ENCODE measurements at regions not wholly inside any gene's neighbourhood (a gene's known extent, or its start where the extent isn't known, plus 50 kb on each side); places are given as distances from the start of the nearest gene placed in this dataset.
"Not testable (repeated sequence)": the region's sequence is repeated elsewhere in the genome, so short reads cannot be mapped to it uniquely, and the experiment has no call there.

- FAIRE-seq (no peak), DNase-seq (no peak)
- Histone ChIP-seq H3K9me3 (ENCODE audit: control insufficient read depth in 2 of 3, insufficient read depth in 1 of 3, low read length in 3 of 3) (no peaks in the 10 kb centered on the region), H3K27me3 (ENCODE audit: control insufficient read depth, insufficient read depth, low read length) (no peaks in the 10 kb centered on the region), H3K4me3 (ENCODE audit: low read length in 3 of 3) (no peak overlapping the region), H3K4me1 (ENCODE audit: control insufficient read depth in 2 of 3, insufficient read depth in 2 of 3, low read depth in 1 of 3, low read length in 3 of 3) (no peaks in the 10 kb centered on the region), H3K27ac (ENCODE audit: low read depth in 2 of 2, low read length in 2 of 2) (no peak overlapping the region), H3K36me3 (ENCODE audit: control insufficient read depth in 2 of 3, insufficient read depth in 3 of 3, low read length in 3 of 3) (no peaks in the 10 kb centered on the region), H3K9ac (ENCODE audit: low read length in 3 of 3) (no peak overlapping the region)
- intact Hi-C loops (cut with DNase I): no loop called here
- TF ChIP-seq CTCF (IDR thresholded peaks at IDR 0.05; ENCODE audit: borderline replicate concordance, extremely low read depth, insufficient read depth): no peak
Measured at GRCh38 chr13:76271728-76272232, 614.4 kb downstream of the KCTD12 start.

- H3K9ac ChIP-seq (ENCODE audit: low read length in 3 of 3); H3K36me3 ChIP-seq (ENCODE audit: control insufficient read depth in 2 of 3, insufficient read depth in 3 of 3, low read length in 3 of 3); DNase-seq; H3K4me3 ChIP-seq (ENCODE audit: low read length in 3 of 3); H3K27me3 ChIP-seq (ENCODE audit: control insufficient read depth, insufficient read depth, low read length); H3K9me3 ChIP-seq (ENCODE audit: control insufficient read depth in 2 of 3, insufficient read depth in 1 of 3, low read length in 3 of 3); H3K4me1 ChIP-seq (ENCODE audit: control insufficient read depth in 2 of 3, insufficient read depth in 2 of 3, low read depth in 1 of 3, low read length in 3 of 3); FAIRE-seq; intact Hi-C loops (cut with DNase I); H3K27ac ChIP-seq (ENCODE audit: low read depth in 2 of 2, low read length in 2 of 2): not testable (repeated sequence)
Measured at GRCh38 chr13:76268307-76268706, 617.9 kb downstream of the KCTD12 start.

- Histone ChIP-seq H3K9me3 (ENCODE audit: control insufficient read depth in 2 of 3, insufficient read depth in 1 of 3, low read length in 3 of 3) (no peaks in the 10 kb centered on the region), H3K36me3 (ENCODE audit: control insufficient read depth in 2 of 3, insufficient read depth in 3 of 3, low read length in 3 of 3) (no peaks in the 10 kb centered on the region), H3K27ac (ENCODE audit: low read depth in 2 of 2, low read length in 2 of 2) (no peak overlapping the region), H3K27me3 (ENCODE audit: control insufficient read depth, insufficient read depth, low read length) (no peaks in the 10 kb centered on the region), H3K4me1 (ENCODE audit: control insufficient read depth in 2 of 3, insufficient read depth in 2 of 3, low read depth in 1 of 3, low read length in 3 of 3) (no peaks in the 10 kb centered on the region), H3K4me3 (ENCODE audit: low read length in 3 of 3) (no peak overlapping the region), H3K9ac (ENCODE audit: low read length in 3 of 3) (no peak overlapping the region)
- no peak for TF ChIP-seq CTCF (IDR thresholded peaks at IDR 0.05; ENCODE audit: borderline replicate concordance, extremely low read depth, insufficient read depth)
- intact Hi-C loops (cut with DNase I): no loop called here
- FAIRE-seq: no peak
- DNase-seq: no peak
Measured at GRCh38 chr13:76267216-76267615, 619.0 kb downstream of the KCTD12 start.

GRCh38 chr13:76266561-76266960 lies 619.6 kb downstream of the KCTD12 start:
- Histone ChIP-seq H3K9me3 (ENCODE audit: control insufficient read depth in 2 of 3, insufficient read depth in 1 of 3, low read length in 3 of 3) (no peaks in the 10 kb centered on the region), H3K27ac (ENCODE audit: low read depth in 2 of 2, low read length in 2 of 2) (no peak overlapping the region), H3K4me3 (ENCODE audit: low read length in 3 of 3) (no peak overlapping the region), H3K27me3 (ENCODE audit: control insufficient read depth, insufficient read depth, low read length) (no peaks in the 10 kb centered on the region), H3K9ac (ENCODE audit: low read length in 3 of 3) (no peak overlapping the region), H3K36me3 (ENCODE audit: control insufficient read depth in 2 of 3, insufficient read depth in 3 of 3, low read length in 3 of 3) (no peaks in the 10 kb centered on the region), H3K4me1 (ENCODE audit: control insufficient read depth in 2 of 3, insufficient read depth in 2 of 3, low read depth in 1 of 3, low read length in 3 of 3) (no peaks in the 10 kb centered on the region)
- intact Hi-C loops (cut with DNase I): no loop called here
- FAIRE-seq: no peak
- no peak for TF ChIP-seq CTCF (IDR thresholded peaks at IDR 0.05; ENCODE audit: borderline replicate concordance, extremely low read depth, insufficient read depth)
- no peak for DNase-seq

All from kidney (tissue), 13 donors.